ENCODE measurements at regions not wholly inside any gene's neighbourhood (a gene's known extent, or its start where the extent isn't known, plus 50 kb on each side); places are given as distances from the start of the nearest gene placed in this dataset.

- TF ChIP-seq EP300 (IDR thresholded peaks at IDR 0.05) (no peak), POLR2A (IDR thresholded peaks at IDR 0.05) (no peak)
- TF ChIP-seq, protein P1, sequence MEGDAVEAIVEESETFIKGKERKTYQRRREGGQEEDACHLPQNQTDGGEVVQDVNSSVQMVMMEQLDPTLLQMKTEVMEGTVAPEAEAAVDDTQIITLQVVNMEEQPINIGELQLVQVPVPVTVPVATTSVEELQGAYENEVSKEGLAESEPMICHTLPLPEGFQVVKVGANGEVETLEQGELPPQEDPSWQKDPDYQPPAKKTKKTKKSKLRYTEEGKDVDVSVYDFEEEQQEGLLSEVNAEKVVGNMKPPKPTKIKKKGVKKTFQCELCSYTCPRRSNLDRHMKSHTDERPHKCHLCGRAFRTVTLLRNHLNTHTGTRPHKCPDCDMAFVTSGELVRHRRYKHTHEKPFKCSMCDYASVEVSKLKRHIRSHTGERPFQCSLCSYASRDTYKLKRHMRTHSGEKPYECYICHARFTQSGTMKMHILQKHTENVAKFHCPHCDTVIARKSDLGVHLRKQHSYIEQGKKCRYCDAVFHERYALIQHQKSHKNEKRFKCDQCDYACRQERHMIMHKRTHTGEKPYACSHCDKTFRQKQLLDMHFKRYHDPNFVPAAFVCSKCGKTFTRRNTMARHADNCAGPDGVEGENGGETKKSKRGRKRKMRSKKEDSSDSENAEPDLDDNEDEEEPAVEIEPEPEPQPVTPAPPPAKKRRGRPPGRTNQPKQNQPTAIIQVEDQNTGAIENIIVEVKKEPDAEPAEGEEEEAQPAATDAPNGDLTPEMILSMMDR (IDR thresholded peaks at IDR 0.05) = no peak
Observed at GRCh38 chr5:6178846-6179532, 199.4 kb downstream of the MED10 start.
